HG03457 (cell line): ENCODE measurements at regions not wholly inside any gene's neighbourhood (a gene's known extent, or its start where the extent isn't known, plus 50 kb on each side); places are given as distances from the start of the nearest gene placed in this dataset.

Source experiments
- ATAC-seq: cut with Tn5 transposase; IDR thresholded peaks from one replicate; pipeline ENCODE4 v1.9.1; 2021; ENCODE audit warnings: moderate number of reproducible peaks; ENCODE audit not compliant: unreplicated experiment

- ATAC-seq, result no peak
These were observed 764.0 kb downstream of the SUCLG1 start for GRCh38 chr2:83695037-83695436.

GRCh38 chr2:83689402-83689801, 769.7 kb downstream of the SUCLG1 start:
- ATAC-seq, result no peak

- ATAC-seq, result no peak
These were observed 772.2 kb downstream of the SUCLG1 start for GRCh38 chr2:83686863-83687262.

- no peak for ATAC-seq
These were observed 785.0 kb downstream of the SUCLG1 start for GRCh38 chr2:83674050-83674449.

- ATAC-seq, result no peak
These were observed 793.2 kb downstream of the SUCLG1 start for GRCh38 chr2:83665894-83666293.

- no peak for ATAC-seq
These were observed 793.9 kb downstream of the SUCLG1 start for GRCh38 chr2:83665154-83665553.

- ATAC-seq, result no peak
These were observed 797.4 kb downstream of the SUCLG1 start for GRCh38 chr2:83661711-83662110.

- no peak for ATAC-seq
These were observed 804.9 kb downstream of the SUCLG1 start for GRCh38 chr2:83654091-83654611.

- no peak for ATAC-seq
These were observed 808.2 kb downstream of the SUCLG1 start for GRCh38 chr2:83650898-83651297.

- no peak for ATAC-seq
These were observed 808.9 kb downstream of the SUCLG1 start for GRCh38 chr2:83650161-83650560.

GRCh38 chr2:83640506-83640905, 818.6 kb downstream of the SUCLG1 start:
- ATAC-seq, result no peak

- no peak for ATAC-seq
These were observed 825.7 kb downstream of the SUCLG1 start for GRCh38 chr2:83633423-83633822.

GRCh38 chr2:83630351-83630750, 828.7 kb downstream of the SUCLG1 start:
- ATAC-seq, result no peak

GRCh38 chr2:83615511-83615910, 843.6 kb downstream of the SUCLG1 start:
- ATAC-seq, result no peak

- ATAC-seq, result no peak
These were observed 845.9 kb downstream of the SUCLG1 start for GRCh38 chr2:83613178-83613577.

GRCh38 chr2:83602753-83603152, 856.3 kb downstream of the SUCLG1 start:
- ATAC-seq, result no peak

GRCh38 chr2:83596592-83597282, 862.3 kb downstream of the SUCLG1 start:
- ATAC-seq, result no peak

GRCh38 chr2:83595926-83596325, 863.2 kb downstream of the SUCLG1 start:
- ATAC-seq, result no peak

GRCh38 chr2:83595121-83595690, 863.9 kb downstream of the SUCLG1 start:
- no peak for ATAC-seq

- no peak for ATAC-seq
These were observed 864.6 kb downstream of the SUCLG1 start for GRCh38 chr2:83594241-83595120.

- no peak for ATAC-seq
These were observed 871.8 kb downstream of the SUCLG1 start for GRCh38 chr2:83587309-83587708.

GRCh38 chr2:83585250-83585649, 873.8 kb downstream of the SUCLG1 start:
- ATAC-seq, result no peak
